K562 (cell line): ENCODE measurements at regions not wholly inside any gene's neighbourhood (a gene's known extent, or its start where the extent isn't known, plus 50 kb on each side); places are given as distances from the start of the nearest gene placed in this dataset.

Experiments used
- ATAC-seq: fragments of 200-7000 bp; cut with Tn5 transposase; 3 replicates; pipeline ENCODE4 v1.9.1; 2020; ENCODE audit warnings: moderate library complexity
- BruUV-seq: library from RNA; stranded (reverse); fragments of 400-500 nt; replicated peaks from 2 replicates; lab custom pipeline; 2021; lab: Mats Ljungman, UMichigan
- CTCF ChIA-PET: fragments of 300-600 bp; formaldehyde crosslinking; extraction: SDS; loops from one replicate; lab custom pipeline; 2021; ENCODE audit warnings: low intra/inter-chr PET ratio; lab: Yijun Ruan, JAX
- POLR2A ChIA-PET: fragments of 300-600, 350-650 bp; sonication (Branson Sonifier 250); formaldehyde crosslinking; extraction: SDS; loops from one replicate; lab custom pipeline; 2021; ENCODE audit warnings: antibody characterized with exemption, inconsistent platforms; lab: Yijun Ruan, JAX
- DNase-seq, 4 experiments: peaks; one replicate each; pipeline versions ENCODE4 v3.0.0 to v3.0.0-alpha.2; 2011 to 2018; ENCODE audit warnings: low spot score in 3 of 4, mixed read lengths in 3 of 4; ENCODE audit errors: extremely low read depth in 1 of 4
- FAIRE-seq: peaks from 2 replicates; lab custom pipeline; 2011; peaks lifted over from hg19 to GRCh38; lab: Jason Lieb, UNC
- H2AFZ ChIP-seq: 2 replicates; pipeline ENCODE4 v1.6.0; 2011; ENCODE audit warnings: low read depth, low read length, control low read depth, inconsistent platforms
- H3K27ac ChIP-seq: fragments of 200-600 bp; 3 replicates; pipeline ENCODE4 v1.8.0; 2011; ENCODE audit warnings: low read depth, mild to moderate bottlenecking, control low read depth, inconsistent platforms, low read length, moderate library complexity, mixed read lengths; ENCODE audit errors: extremely low read depth
- H3K27me3 ChIP-seq, 2 experiments: fragments of 300-600 bp in 1 of 2; 2 replicates in 1 of 2; 3 replicates in 1 of 2; pipeline versions ENCODE4 v1.6.0 to v1.8.0; 2011; ENCODE audit warnings: inconsistent platforms in 2 of 2, low read length in 2 of 2, mild to moderate bottlenecking in 1 of 2, mixed read lengths in 1 of 2, moderate library complexity in 1 of 2; ENCODE audit not compliant: control insufficient read depth in 2 of 2, insufficient read depth in 2 of 2
- H3K36me3 ChIP-seq: fragments of 300-600 bp; 3 replicates; pipeline ENCODE4 v1.8.0; 2011; ENCODE audit warnings: mild to moderate bottlenecking, low read length, inconsistent platforms; ENCODE audit not compliant: control insufficient read depth, insufficient read depth
- H3K4me1 ChIP-seq, 2 experiments: fragments of 200-600 bp in 1 of 2; replicated peaks in 1 of 2; 2 replicates in 1 of 2; 3 replicates in 1 of 2; pipeline versions ENCODE4 v1.5.1 to v1.8.0; 2011; ENCODE audit warnings: inconsistent platforms in 2 of 2, low read length in 2 of 2, mild to moderate bottlenecking in 1 of 2, mixed read lengths in 1 of 2, moderate library complexity in 1 of 2; ENCODE audit not compliant: control insufficient read depth in 2 of 2, insufficient read depth in 2 of 2
- H3K4me2 ChIP-seq: 2 replicates; pipeline ENCODE4 v1.6.1; 2011; ENCODE audit warnings: low read length, control low read depth, inconsistent platforms, mixed read lengths; ENCODE audit not compliant: insufficient read depth
- H3K4me3 ChIP-seq: fragments of 200-600 bp; sonication (generic), shearing (Covaris generic); 2 replicates; pipeline ENCODE4 v1.5.1; 2016; ENCODE audit warnings: control low read depth, inconsistent platforms
- H3K79me2 ChIP-seq: fragments of 200-600 bp; 3 replicates; pipeline ENCODE4 v1.8.0; 2011; ENCODE audit warnings: low read length, inconsistent platforms; ENCODE audit not compliant: control insufficient read depth, insufficient read depth
- H3K9ac ChIP-seq, 2 experiments: 2 replicates each; pipeline versions ENCODE4 v1.6.0 to v1.6.1; 2011; ENCODE audit warnings: low read depth in 2 of 2, low read length in 2 of 2, control low read depth in 1 of 2, inconsistent platforms in 1 of 2, mild to moderate bottlenecking in 1 of 2, mixed read lengths in 1 of 2; ENCODE audit not compliant: insufficient read depth in 1 of 2
- H3K9me1 ChIP-seq: one replicate; pipeline ENCODE4 v1.6.0; 2011; ENCODE audit warnings: inconsistent platforms, mild to moderate bottlenecking, low read length, moderate library complexity; ENCODE audit not compliant: control insufficient read depth, insufficient read depth
- H3K9me3 ChIP-seq: replicated peaks from 2 replicates; pipeline ENCODE4 v1.5.1; 2011; ENCODE audit warnings: low read depth, low read length, inconsistent platforms; ENCODE audit not compliant: control insufficient read depth, insufficient read depth
- H4K20me1 ChIP-seq: replicated peaks from 2 replicates; pipeline ENCODE4 v1.6.1; 2011; ENCODE audit warnings: low read length, inconsistent platforms, mixed read lengths; ENCODE audit not compliant: control insufficient read depth, insufficient read depth
- NR3C1 ChIP-seq: sonication (generic); formaldehyde crosslinking; IDR thresholded peaks from 2 replicates; pipeline ENCODE4 v1.8.1; 2022; ENCODE audit warnings: missing genetic modification reagents
- TAF15 ChIP-seq: fragments of 200-400 bp; formaldehyde crosslinking; IDR thresholded peaks from 2 replicates; pipeline ENCODE4 v1.6.1; 2017; ENCODE audit warnings: mild to moderate bottlenecking, low read depth, low read length, moderate library complexity
- ZNF124 ChIP-seq: sonication (generic); formaldehyde crosslinking; IDR thresholded peaks from 2 replicates; pipeline ENCODE4 v1.8.1; 2022; ENCODE audit warnings: missing genetic modification reagents
- ZNF217 ChIP-seq: sonication (generic); formaldehyde crosslinking; IDR thresholded peaks from 2 replicates; pipeline ENCODE4 v1.8.0; 2022; ENCODE audit warnings: mild to moderate bottlenecking, missing genetic modification reagents
- ZNF644 ChIP-seq: fragments of 200-800 bp; sonication (Bioruptor generic); IDR thresholded peaks from 2 replicates; pipeline ENCODE4 v1.6.1; 2016; ENCODE audit warnings: low read depth, missing genetic modification characterization, missing compliant biosample characterization
- ZNF699 ChIP-seq: fragments of 250-450 bp; sonication (Bioruptor Pico); IDR thresholded peaks from 2 replicates; pipeline ENCODE4 v1.8.0; 2021; ENCODE audit warnings: mild to moderate bottlenecking, moderate library complexity; ENCODE audit not compliant: insufficient replicate concordance
- WGBS: fragments of 100-300 bp; shearing (Covaris generic); methylation state at CpG from one replicate; pipeline ENCODE4 v1.1.6; 2016; ENCODE audit warnings: low coverage, mixed read lengths; ENCODE audit not compliant: insufficient coverage; ENCODE audit errors: missing lambda C conversion rate; 5-methylcytosine and 5-hydroxymethylcytosine counted together
- in situ Hi-C: fragments of 300-500 bp; cut with MboI; formaldehyde crosslinking; loops from 4 replicates; pipeline ENCODE4 v1.15.0; 2018; ENCODE audit warnings: inconsistent platforms, mixed read lengths
- intact Hi-C: fragments of 100-400 bp; cut with micrococcal nuclease; formaldehyde crosslinking; loops from 2 replicates; pipeline ENCODE4 v1.14.2; 2022
- TF ChIP-seq, protein P1 (sequence below): fragments of 200-800 bp; sonication (Bioruptor generic); IDR thresholded peaks from 2 replicates; pipeline ENCODE4 v1.6.1; 2017; ENCODE audit warnings: missing genetic modification characterization, missing compliant biosample characterization
- TF ChIP-seq, protein P2 (sequence below): fragments of 450-650 bp; IDR thresholded peaks from 2 replicates; pipeline ENCODE4 v1.6.1; 2016; ENCODE audit warnings: low read depth

DNA sequence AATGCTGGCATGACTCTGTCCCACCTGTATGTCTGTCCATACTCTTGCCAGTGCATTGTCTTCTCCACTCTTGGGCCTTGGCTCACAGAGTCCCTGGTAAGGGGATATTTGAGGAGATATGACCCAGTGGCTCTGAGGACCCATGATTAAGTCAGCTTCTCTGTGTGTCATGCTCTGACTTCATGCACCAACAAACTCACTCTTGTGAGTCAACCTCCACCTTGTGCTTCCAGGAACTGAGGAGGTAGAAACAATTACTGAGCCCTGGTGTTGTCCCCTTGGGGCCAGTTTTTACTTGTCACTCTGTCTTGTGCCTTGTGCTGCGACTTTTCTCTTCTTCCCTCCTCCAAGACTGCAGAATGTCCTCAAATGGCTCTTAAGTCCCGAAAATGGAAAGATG is 127.1 kb downstream of the ABHD5 start:
- H3K4me1 ChIP-seq = no peaks in the 10 kb centered on the region
- H2AFZ ChIP-seq = no peak overlapping the region
- ChIA-PET CTCF (no interaction called here), POLR2A (interaction anchor here (0.7 kb wide), 1 partner anchor 40 kb away, joined by 4 read pairs; no protein-coding TSS in a partner anchor)
- WGBS = 0% methylated on average over 2 of the region's 2 CpGs
- no peak overlapping the region for H3K9ac ChIP-seq
- no peak overlapping the region for H3K27ac ChIP-seq
- no peaks in the 10 kb centered on the region for H4K20me1 ChIP-seq
- no peaks in the 10 kb centered on the region for H3K36me3 ChIP-seq
- in situ Hi-C loops (no loop called here), intact Hi-C loops (no loop called here)
- H3K79me2 ChIP-seq = no peaks in the 10 kb centered on the region
- no peak for FAIRE-seq
- no peaks in the 10 kb centered on the region for H3K9me3 ChIP-seq
- no peak for ATAC-seq
- no peaks in the 10 kb centered on the region for H3K9me1 ChIP-seq
- no TSS peak for BruUV-seq
- DNase-seq = no peak
- peaks cover 3 to 29% of the 10 kb centered on the region in 2 experiments; a peak in 4 of 5 replicates for H3K27me3 ChIP-seq
- TF ChIP-seq, protein P1, sequence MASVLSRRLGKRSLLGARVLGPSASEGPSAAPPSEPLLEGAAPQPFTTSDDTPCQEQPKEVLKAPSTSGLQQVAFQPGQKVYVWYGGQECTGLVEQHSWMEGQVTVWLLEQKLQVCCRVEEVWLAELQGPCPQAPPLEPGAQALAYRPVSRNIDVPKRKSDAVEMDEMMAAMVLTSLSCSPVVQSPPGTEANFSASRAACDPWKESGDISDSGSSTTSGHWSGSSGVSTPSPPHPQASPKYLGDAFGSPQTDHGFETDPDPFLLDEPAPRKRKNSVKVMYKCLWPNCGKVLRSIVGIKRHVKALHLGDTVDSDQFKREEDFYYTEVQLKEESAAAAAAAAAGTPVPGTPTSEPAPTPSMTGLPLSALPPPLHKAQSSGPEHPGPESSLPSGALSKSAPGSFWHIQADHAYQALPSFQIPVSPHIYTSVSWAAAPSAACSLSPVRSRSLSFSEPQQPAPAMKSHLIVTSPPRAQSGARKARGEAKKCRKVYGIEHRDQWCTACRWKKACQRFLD (CRISPR knock-in tag) = no peak
- TF ChIP-seq ZNF699 (CRISPR knock-in tag) (no peak), ZNF644 (tag) (no peak), ZNF124 (CRISPR knock-in tag) (no peak), NR3C1 (CRISPR knock-in tag) (no peak), ZNF217 (CRISPR knock-in tag) (no peak), TAF15 (no peak)
- TF ChIP-seq, protein P2, sequence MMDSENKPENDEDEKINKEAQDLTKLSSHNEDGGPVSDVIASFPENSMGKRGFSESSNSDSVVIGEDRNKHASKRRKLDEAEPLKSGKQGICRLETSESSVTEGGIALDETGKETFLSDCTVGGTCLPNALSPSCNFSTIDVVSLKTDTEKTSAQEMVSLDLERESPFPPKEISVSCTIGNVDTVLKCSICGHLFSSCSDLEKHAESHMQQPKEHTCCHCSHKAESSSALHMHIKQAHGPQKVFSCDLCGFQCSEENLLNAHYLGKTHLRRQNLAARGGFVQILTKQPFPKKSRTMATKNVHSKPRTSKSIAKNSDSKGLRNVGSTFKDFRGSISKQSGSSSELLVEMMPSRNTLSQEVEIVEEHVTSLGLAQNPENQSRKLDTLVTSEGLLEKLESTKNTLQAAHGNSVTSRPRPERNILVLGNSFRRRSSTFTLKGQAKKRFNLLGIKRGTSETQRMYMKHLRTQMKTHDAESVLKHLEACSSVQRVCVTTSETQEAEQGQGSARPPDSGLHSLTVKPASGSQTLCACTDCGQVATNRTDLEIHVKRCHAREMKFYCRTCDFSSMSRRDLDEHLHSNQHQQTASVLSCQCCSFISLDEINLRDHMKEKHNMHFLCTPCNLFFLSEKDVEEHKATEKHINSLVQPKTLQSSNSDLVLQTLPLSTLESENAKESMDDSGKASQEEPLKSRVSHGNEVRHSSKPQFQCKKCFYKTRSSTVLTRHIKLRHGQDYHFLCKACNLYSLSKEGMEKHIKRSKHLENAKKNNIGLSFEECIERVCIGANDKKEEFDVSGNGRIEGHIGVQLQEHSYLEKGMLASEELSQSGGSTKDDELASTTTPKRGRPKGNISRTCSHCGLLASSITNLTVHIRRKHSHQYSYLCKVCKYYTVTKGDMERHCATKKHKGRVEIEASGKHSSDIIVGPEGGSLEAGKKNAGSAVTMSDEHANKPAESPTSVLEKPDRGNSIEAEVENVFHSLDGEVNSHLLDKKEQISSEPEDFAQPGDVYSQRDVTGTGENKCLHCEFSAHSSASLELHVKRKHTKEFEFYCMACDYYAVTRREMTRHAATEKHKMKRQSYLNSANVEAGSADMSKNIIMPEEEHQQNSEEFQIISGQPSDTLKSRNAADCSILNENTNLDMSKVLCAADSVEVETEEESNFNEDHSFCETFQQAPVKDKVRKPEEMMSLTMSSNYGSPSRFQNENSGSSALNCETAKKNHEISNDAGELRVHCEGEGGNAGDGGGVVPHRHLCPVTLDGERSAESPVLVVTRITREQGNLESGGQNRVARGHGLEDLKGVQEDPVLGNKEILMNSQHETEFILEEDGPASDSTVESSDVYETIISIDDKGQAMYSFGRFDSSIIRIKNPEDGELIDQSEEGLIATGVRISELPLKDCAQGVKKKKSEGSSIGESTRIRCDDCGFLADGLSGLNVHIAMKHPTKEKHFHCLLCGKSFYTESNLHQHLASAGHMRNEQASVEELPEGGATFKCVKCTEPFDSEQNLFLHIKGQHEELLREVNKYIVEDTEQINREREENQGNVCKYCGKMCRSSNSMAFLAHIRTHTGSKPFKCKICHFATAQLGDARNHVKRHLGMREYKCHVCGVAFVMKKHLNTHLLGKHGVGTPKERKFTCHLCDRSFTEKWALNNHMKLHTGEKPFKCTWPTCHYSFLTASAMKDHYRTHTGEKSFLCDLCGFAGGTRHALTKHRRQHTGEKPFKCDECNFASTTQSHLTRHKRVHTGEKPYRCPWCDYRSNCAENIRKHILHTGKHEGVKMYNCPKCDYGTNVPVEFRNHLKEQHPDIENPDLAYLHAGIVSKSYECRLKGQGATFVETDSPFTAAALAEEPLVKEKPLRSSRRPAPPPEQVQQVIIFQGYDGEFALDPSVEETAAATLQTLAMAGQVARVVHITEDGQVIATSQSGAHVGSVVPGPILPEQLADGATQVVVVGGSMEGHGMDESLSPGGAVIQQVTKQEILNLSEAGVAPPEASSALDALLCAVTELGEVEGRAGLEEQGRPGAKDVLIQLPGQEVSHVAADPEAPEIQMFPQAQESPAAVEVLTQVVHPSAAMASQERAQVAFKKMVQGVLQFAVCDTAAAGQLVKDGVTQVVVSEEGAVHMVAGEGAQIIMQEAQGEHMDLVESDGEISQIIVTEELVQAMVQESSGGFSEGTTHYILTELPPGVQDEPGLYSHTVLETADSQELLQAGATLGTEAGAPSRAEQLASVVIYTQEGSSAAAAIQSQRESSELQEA = no peak
- no peak overlapping the region for H3K4me2 ChIP-seq
- no peak overlapping the region for H3K4me3 ChIP-seq
